ENCODE measurements at regions not wholly inside any gene's neighbourhood (a gene's known extent, or its start where the extent isn't known, plus 50 kb on each side); places are given as distances from the start of the nearest gene placed in this dataset.
"Not testable (repeated sequence)": the region's sequence is repeated elsewhere in the genome, so short reads cannot be mapped to it uniquely, and the experiment has no call there.

- DNase-seq (ENCODE audit: low spot score): not testable (repeated sequence)
Measured at GRCh38 chr16:46386805-46387620, 234.2 kb downstream of the SHCBP1 start.

GRCh38 chr16:46386110-46386771 is 234.9 kb downstream of the SHCBP1 start:
- CTCF ChIA-PET; DNase-seq (ENCODE audit: low spot score); POLR2A ChIA-PET (ENCODE audit: low non-redundant PET); H3K27ac ChIP-seq: not testable (repeated sequence)

More at GRCh38 chr16:46386805-46387620, 234.2 kb downstream of the SHCBP1 start:
- H3K27ac ChIP-seq; POLR2A ChIA-PET (ENCODE audit: low non-redundant PET); CTCF ChIA-PET: not testable (repeated sequence)

- CTCF ChIA-PET: not testable (repeated sequence)
Measured at GRCh38 chr16:46384285-46385061, 236.7 kb downstream of the SHCBP1 start.

GRCh38 chr16:46383581-46383980 is 237.6 kb downstream of the SHCBP1 start:
- CTCF ChIA-PET; DNase-seq (ENCODE audit: low spot score); POLR2A ChIA-PET (ENCODE audit: low non-redundant PET); H3K27ac ChIP-seq: not testable (repeated sequence)

More at GRCh38 chr16:46384285-46385061, 236.7 kb downstream of the SHCBP1 start:
- DNase-seq (ENCODE audit: low spot score); H3K27ac ChIP-seq; POLR2A ChIA-PET (ENCODE audit: low non-redundant PET): not testable (repeated sequence)

GRCh38 chr16:46382791-46383541 is 238.2 kb downstream of the SHCBP1 start:
- H3K27ac ChIP-seq; CTCF ChIA-PET; DNase-seq (ENCODE audit: low spot score); POLR2A ChIA-PET (ENCODE audit: low non-redundant PET): not testable (repeated sequence)

GRCh38 chr16:46382079-46382478 is 239.1 kb downstream of the SHCBP1 start:
- POLR2A ChIA-PET (ENCODE audit: low non-redundant PET); H3K27ac ChIP-seq; DNase-seq (ENCODE audit: low spot score); CTCF ChIA-PET: not testable (repeated sequence)

- CTCF ChIA-PET; POLR2A ChIA-PET (ENCODE audit: low non-redundant PET); H3K27ac ChIP-seq; DNase-seq (ENCODE audit: low spot score): not testable (repeated sequence)
Measured at GRCh38 chr16:46381344-46381743, 239.8 kb downstream of the SHCBP1 start.
